AG04449 (cell line): ENCODE measurements at regions not wholly inside any gene's neighbourhood (a gene's known extent, or its start where the extent isn't known, plus 50 kb on each side); places are given as distances from the start of the nearest gene placed in this dataset.

Experiments
- CTCF ChIA-PET: fragments of 350-600 bp; formaldehyde crosslinking; extraction: SDS; loops from one replicate; lab custom pipeline; 2021; ENCODE audit warnings: antibody characterized with exemption; lab: Yijun Ruan, JAX
- POLR2A ChIA-PET: fragments of 400-600, 350-600 bp; formaldehyde crosslinking; extraction: SDS; loops from one replicate; lab custom pipeline; 2020; ENCODE audit warnings: antibody characterized with exemption, inconsistent platforms; lab: Yijun Ruan, JAX
- DNase-seq: peaks from one replicate; pipeline ENCODE4 v3.0.0-alpha.2; 2010; ENCODE audit warnings: low read depth, low spot score
- H3K4me3 ChIP-seq: 2 replicates; pipeline ENCODE4 v1.5.1; 2011; ENCODE audit warnings: low read depth, mild to moderate bottlenecking, control low read depth, low read length
- TF ChIP-seq, protein P1 (sequence below): IDR thresholded peaks from one replicate; pipeline ENCODE4 v1.5.1; 2011; ENCODE audit warnings: mild to moderate bottlenecking, moderate library complexity, low read length, control low read depth, inconsistent platforms; ENCODE audit not compliant: insufficient read depth; ENCODE audit errors: missing control alignments

- no peak for DNase-seq
- TF ChIP-seq, protein P1, sequence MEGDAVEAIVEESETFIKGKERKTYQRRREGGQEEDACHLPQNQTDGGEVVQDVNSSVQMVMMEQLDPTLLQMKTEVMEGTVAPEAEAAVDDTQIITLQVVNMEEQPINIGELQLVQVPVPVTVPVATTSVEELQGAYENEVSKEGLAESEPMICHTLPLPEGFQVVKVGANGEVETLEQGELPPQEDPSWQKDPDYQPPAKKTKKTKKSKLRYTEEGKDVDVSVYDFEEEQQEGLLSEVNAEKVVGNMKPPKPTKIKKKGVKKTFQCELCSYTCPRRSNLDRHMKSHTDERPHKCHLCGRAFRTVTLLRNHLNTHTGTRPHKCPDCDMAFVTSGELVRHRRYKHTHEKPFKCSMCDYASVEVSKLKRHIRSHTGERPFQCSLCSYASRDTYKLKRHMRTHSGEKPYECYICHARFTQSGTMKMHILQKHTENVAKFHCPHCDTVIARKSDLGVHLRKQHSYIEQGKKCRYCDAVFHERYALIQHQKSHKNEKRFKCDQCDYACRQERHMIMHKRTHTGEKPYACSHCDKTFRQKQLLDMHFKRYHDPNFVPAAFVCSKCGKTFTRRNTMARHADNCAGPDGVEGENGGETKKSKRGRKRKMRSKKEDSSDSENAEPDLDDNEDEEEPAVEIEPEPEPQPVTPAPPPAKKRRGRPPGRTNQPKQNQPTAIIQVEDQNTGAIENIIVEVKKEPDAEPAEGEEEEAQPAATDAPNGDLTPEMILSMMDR: no peak
- POLR2A ChIA-PET: no interaction called here
- CTCF ChIA-PET: no interaction called here
- no peak overlapping the region for H3K4me3 ChIP-seq
Observed at GRCh38 chrX:9110808-9111207, 76.9 kb upstream of the FAM9B start.

- DNase-seq: no peak
- CTCF ChIA-PET: no interaction called here
- H3K4me3 ChIP-seq: no peak overlapping the region
- POLR2A ChIA-PET: no interaction called here
- TF ChIP-seq, protein P1: no peak
Observed at GRCh38 chrX:9114245-9114644, 80.3 kb upstream of the FAM9B start.

- DNase-seq: no peak
- ChIA-PET POLR2A (no interaction called here), CTCF (no interaction called here)
- H3K4me3 ChIP-seq: no peak overlapping the region
- TF ChIP-seq, protein P1: no peak
Observed at GRCh38 chrX:9117851-9118250, 83.9 kb upstream of the FAM9B start.

- TF ChIP-seq, protein P1: no peak
- no peak overlapping the region for H3K4me3 ChIP-seq
- CTCF ChIA-PET: no interaction called here
- no peak for DNase-seq
- POLR2A ChIA-PET: no interaction called here
Observed at GRCh38 chrX:9122519-9123245, 88.8 kb upstream of the FAM9B start.

- TF ChIP-seq, protein P1: no peak
- no peak overlapping the region for H3K4me3 ChIP-seq
- POLR2A ChIA-PET: no interaction called here
- DNase-seq: no peak
- CTCF ChIA-PET: no interaction called here
Observed at GRCh38 chrX:9127986-9128385, 94.1 kb upstream of the FAM9B start.

DNA sequence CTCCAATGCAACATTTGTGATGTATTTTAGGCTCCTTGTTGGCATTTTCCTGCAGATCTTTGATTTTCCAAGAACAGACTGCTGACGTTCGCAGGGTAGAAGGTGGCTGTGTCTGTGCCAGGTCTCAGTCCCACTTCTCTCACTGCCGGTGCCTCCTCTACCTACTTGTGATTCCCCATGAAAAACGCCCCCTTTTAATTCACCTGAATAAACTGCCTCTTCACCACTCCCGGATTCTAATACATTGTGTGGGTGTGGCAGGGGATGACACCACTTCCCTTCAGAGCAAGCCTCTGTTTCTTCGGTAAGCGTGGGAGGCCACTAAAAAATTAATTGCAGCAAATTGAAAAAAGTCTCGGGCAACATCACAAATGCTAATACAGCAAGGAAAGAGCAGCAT, 96.1 kb upstream of the FAM9B start:
- TF ChIP-seq, protein P1: no peak
- H3K4me3 ChIP-seq: no peak overlapping the region
- POLR2A ChIA-PET: no interaction called here
- DNase-seq: no peak
- CTCF ChIA-PET: no interaction called here
